Astrocyte (in vitro differentiated cells and primary cell): ENCODE measurements at regions not wholly inside any gene's neighbourhood (a gene's known extent, or its start where the extent isn't known, plus 50 kb on each side); places are given as distances from the start of the nearest gene placed in this dataset.

ENCODE experiments used
- CTCF ChIP-seq: IDR thresholded peaks from 2 replicates; pipeline ENCODE4 v1.5.1; 2011; ENCODE audit warnings: low read depth, mild to moderate bottlenecking, inconsistent platforms, low read length, moderate library complexity; ENCODE audit not compliant: insufficient read depth
- EZH2 ChIP-seq: IDR thresholded peaks from 2 replicates; pipeline ENCODE4 v1.6.1; 2012; ENCODE audit warnings: mild to moderate bottlenecking, low read length, inconsistent platforms; ENCODE audit not compliant: insufficient read depth

- no peak for TF ChIP-seq CTCF
- no peak for TF ChIP-seq EZH2
Measured at GRCh38 chr11:110832080-110832479, 119.8 kb upstream of the ARHGAP20 start.
